GM19351 (cell line): ENCODE measurements at regions not wholly inside any gene's neighbourhood (a gene's known extent, or its start where the extent isn't known, plus 50 kb on each side); places are given as distances from the start of the nearest gene placed in this dataset.

Source experiments
- ATAC-seq: cut with Tn5 transposase; IDR thresholded peaks from one replicate; pipeline ENCODE4 v1.9.1; 2021; ENCODE audit warnings: mild to moderate bottlenecking, moderate library complexity; ENCODE audit not compliant: unreplicated experiment

- ATAC-seq: no peak
These were observed 103.8 kb downstream of the TNFSF18 start for GRCh38 chr1:172946814-172947507.

GRCh38 chr1:172948457-172948856 is 102.3 kb downstream of the TNFSF18 start:
- no peak for ATAC-seq

GRCh38 chr1:172949096-172949495 is 101.6 kb downstream of the TNFSF18 start:
- no peak for ATAC-seq

GRCh38 chr1:172950528-172950927 is 100.2 kb downstream of the TNFSF18 start:
- no peak for ATAC-seq

- ATAC-seq: no peak
These were observed 98.9 kb downstream of the TNFSF18 start for GRCh38 chr1:172951730-172952365.

- ATAC-seq: no peak
These were observed 98.2 kb downstream of the TNFSF18 start for GRCh38 chr1:172952516-172952915.

- ATAC-seq: no peak
These were observed 96.1 kb downstream of the TNFSF18 start for GRCh38 chr1:172954476-172955150.

GRCh38 chr1:172955161-172955815 is 95.5 kb downstream of the TNFSF18 start:
- no peak for ATAC-seq

- no peak for ATAC-seq
These were observed 93.9 kb downstream of the TNFSF18 start for GRCh38 chr1:172956871-172957270.

- no peak for ATAC-seq
These were observed 93.2 kb downstream of the TNFSF18 start for GRCh38 chr1:172957491-172957890.

GRCh38 chr1:172959571-172959970 is 91.2 kb downstream of the TNFSF18 start:
- ATAC-seq: no peak

- ATAC-seq: no peak
These were observed 90.7 kb downstream of the TNFSF18 start for GRCh38 chr1:172960019-172960418.

- ATAC-seq: no peak
These were observed 90.1 kb downstream of the TNFSF18 start for GRCh38 chr1:172960454-172961208.

GRCh38 chr1:172964864-172965263 is 85.9 kb downstream of the TNFSF18 start:
- no peak for ATAC-seq

- no peak for ATAC-seq
These were observed 83.7 kb downstream of the TNFSF18 start for GRCh38 chr1:172966844-172967540.

GRCh38 chr1:172967936-172968335 is 82.8 kb downstream of the TNFSF18 start:
- ATAC-seq: no peak

GRCh38 chr1:172969611-172970010 is 81.1 kb downstream of the TNFSF18 start:
- no peak for ATAC-seq

GRCh38 chr1:172970186-172970585 is 80.6 kb downstream of the TNFSF18 start:
- no peak for ATAC-seq

- ATAC-seq: no peak
These were observed 79.5 kb downstream of the TNFSF18 start for GRCh38 chr1:172971241-172971640.

- ATAC-seq: no peak
These were observed 78.5 kb downstream of the TNFSF18 start for GRCh38 chr1:172972258-172972657.
